ENCODE measurements at regions not wholly inside any gene's neighbourhood (a gene's known extent, or its start where the extent isn't known, plus 50 kb on each side); places are given as distances from the start of the nearest gene placed in this dataset.

- TF ChIP-seq CTCF (IDR thresholded peaks at IDR 0.05; ENCODE audit: insufficient read depth, low read depth, low read length) (no peak), EZH2 (IDR thresholded peaks at IDR 0.05; ENCODE audit: insufficient read depth, low read length) (no peak)
These were observed 586.7 kb upstream of the TUSC1 start for GRCh38 chr9:26264709-26265601.
